Activated naive CD4-positive, alpha-beta T cell treated with anti-CD3 and anti-CD28 coated beads for 36 hours (primary cell): ENCODE measurements at regions not wholly inside any gene's neighbourhood (a gene's known extent, or its start where the extent isn't known, plus 50 kb on each side); places are given as distances from the start of the nearest gene placed in this dataset.

Experiments
- CTCF ChIA-PET: fragments of 350-600 bp; sonication (Branson Sonifier 250); formaldehyde crosslinking; loops from one replicate; lab custom pipeline; 2021; ENCODE audit warnings: antibody characterized with exemption; lab: Charles Lee
- DNase-seq: peaks from one replicate; pipeline ENCODE4 v3.0.0-alpha.2; 2020
- H3K27ac Mint-ChIP-seq: one replicate; pipeline ENCODE4 v1.8.0; 2021; ENCODE audit warnings: mild to moderate bottlenecking, mixed read lengths
- H3K27me3 Mint-ChIP-seq: one replicate; pipeline ENCODE4 v1.8.0; 2021; ENCODE audit warnings: low read depth, mixed read lengths
- H3K36me3 Mint-ChIP-seq: one replicate; pipeline ENCODE4 v1.8.0; 2021; ENCODE audit warnings: low read depth, mixed read lengths
- H3K4me1 Mint-ChIP-seq: one replicate; pipeline ENCODE4 v1.8.0; 2021; ENCODE audit warnings: low read depth, mixed read lengths
- H3K4me3 Mint-ChIP-seq: one replicate; pipeline ENCODE4 v1.8.0; 2021; ENCODE audit warnings: mild to moderate bottlenecking, moderate library complexity, mixed read lengths
- H3K9me3 Mint-ChIP-seq: one replicate; pipeline ENCODE4 v1.8.0; 2021; ENCODE audit warnings: mixed read lengths
- intact Hi-C: fragments of 100-400 bp; cut with micrococcal nuclease; formaldehyde crosslinking; loops from one replicate; pipeline ENCODE4 v1.15.1; 2023

GRCh38 chr5:97714424-97714823 is 531.4 kb upstream of the RIOK2 start:
- DNase-seq = no peak
- no peaks in the 10 kb centered on the region for H3K4me1 Mint-ChIP-seq
- no peaks in the 10 kb centered on the region for H3K36me3 Mint-ChIP-seq
- H3K27ac Mint-ChIP-seq = no peak overlapping the region
- no peaks in the 10 kb centered on the region for H3K27me3 Mint-ChIP-seq
- no peaks in the 10 kb centered on the region for H3K9me3 Mint-ChIP-seq
- no peak overlapping the region for H3K4me3 Mint-ChIP-seq
- CTCF ChIA-PET = no interaction called here
- intact Hi-C loops = no loop called here

- no peak overlapping the region for H3K27ac Mint-ChIP-seq
- no peaks in the 10 kb centered on the region for H3K4me1 Mint-ChIP-seq
- CTCF ChIA-PET = no interaction called here
- no peak overlapping the region for H3K4me3 Mint-ChIP-seq
- peaks cover 2% of the 10 kb centered on the region for H3K9me3 Mint-ChIP-seq
- intact Hi-C loops = no loop called here
- no peaks in the 10 kb centered on the region for H3K36me3 Mint-ChIP-seq
- DNase-seq = no peak
- H3K27me3 Mint-ChIP-seq = no peaks in the 10 kb centered on the region
These were observed 543.1 kb upstream of the RIOK2 start for GRCh38 chr5:97726106-97726505.

DNA sequence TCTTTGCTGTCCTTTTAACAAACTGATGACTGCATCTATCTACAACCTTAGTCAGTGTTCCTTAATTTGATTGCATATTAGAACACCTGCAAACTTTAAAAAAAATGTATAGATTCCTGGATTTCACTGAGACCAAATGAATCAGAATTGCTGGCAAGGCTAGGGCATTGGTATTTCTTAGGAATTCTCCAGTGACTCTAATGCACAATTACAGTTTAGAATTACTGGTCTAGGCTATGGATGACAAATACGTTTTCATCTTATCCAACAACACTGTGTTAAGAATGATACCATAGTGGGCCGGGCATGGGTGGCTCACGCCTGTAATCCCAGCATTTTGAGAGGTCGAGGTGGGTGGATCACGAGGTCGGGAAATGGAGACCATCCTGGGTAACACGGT is 545.9 kb upstream of the RIOK2 start:
- Mint-ChIP-seq H3K27me3 (peaks cover 1% of the 10 kb centered on the region), H3K4me1 (no peaks in the 10 kb centered on the region), H3K36me3 (no peaks in the 10 kb centered on the region), H3K9me3 (no peaks in the 10 kb centered on the region), H3K4me3 (no peak overlapping the region), H3K27ac (no peak overlapping the region)
- DNase-seq = no peak
- CTCF ChIA-PET = no interaction called here
- intact Hi-C loops = no loop called here

DNA sequence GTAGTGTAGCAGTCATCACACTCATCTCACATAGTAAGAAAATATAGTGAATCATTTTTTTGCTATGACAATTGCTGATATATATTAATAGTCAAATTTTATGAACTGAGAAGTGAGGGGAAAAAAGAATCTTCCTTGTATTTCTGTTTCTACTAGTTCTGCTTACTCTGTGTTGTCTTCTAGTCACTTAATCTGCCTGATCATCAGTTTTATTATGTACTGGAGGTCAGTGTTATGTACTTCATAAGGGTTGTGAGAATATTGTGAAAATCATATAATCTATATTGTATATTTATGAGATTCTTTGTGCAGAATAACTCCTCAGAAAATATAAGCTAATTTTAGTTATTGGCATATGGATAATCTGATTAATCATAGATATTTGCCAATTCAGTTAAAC is 546.9 kb upstream of the RIOK2 start:
- DNase-seq = no peak
- intact Hi-C loops = no loop called here
- CTCF ChIA-PET = no interaction called here
- Mint-ChIP-seq H3K36me3 (no peaks in the 10 kb centered on the region), H3K4me3 (no peak overlapping the region), H3K4me1 (no peaks in the 10 kb centered on the region), H3K27ac (no peak overlapping the region), H3K27me3 (peaks cover 2% of the 10 kb centered on the region), H3K9me3 (no peaks in the 10 kb centered on the region)

- CTCF ChIA-PET = no interaction called here
- Mint-ChIP-seq H3K27ac (no peak overlapping the region), H3K9me3 (no peaks in the 10 kb centered on the region)
These were observed 552.2 kb upstream of the RIOK2 start for GRCh38 chr5:97735209-97735608.

GRCh38 chr5:97737608-97738007 is 554.6 kb upstream of the RIOK2 start:
- Mint-ChIP-seq H3K9me3 (no peaks in the 10 kb centered on the region), H3K4me1 (no peaks in the 10 kb centered on the region), H3K27ac (no peak overlapping the region), H3K27me3 (peaks cover 2% of the 10 kb centered on the region), H3K36me3 (no peaks in the 10 kb centered on the region), H3K4me3 (no peak overlapping the region)
- no peak for DNase-seq
- intact Hi-C loops = no loop called here
- CTCF ChIA-PET = interaction anchor here (0.7 kb wide), 1 partner anchor 154 kb away, joined by 3 read pairs; no protein-coding TSS in a partner anchor

More at GRCh38 chr5:97735209-97735608, 552.2 kb upstream of the RIOK2 start:
- peaks cover 2% of the 10 kb centered on the region for H3K27me3 Mint-ChIP-seq
- no peak for DNase-seq
- no peaks in the 10 kb centered on the region for H3K36me3 Mint-ChIP-seq
- intact Hi-C loops = no loop called here
- no peaks in the 10 kb centered on the region for H3K4me1 Mint-ChIP-seq
- H3K4me3 Mint-ChIP-seq = no peak overlapping the region

DNA sequence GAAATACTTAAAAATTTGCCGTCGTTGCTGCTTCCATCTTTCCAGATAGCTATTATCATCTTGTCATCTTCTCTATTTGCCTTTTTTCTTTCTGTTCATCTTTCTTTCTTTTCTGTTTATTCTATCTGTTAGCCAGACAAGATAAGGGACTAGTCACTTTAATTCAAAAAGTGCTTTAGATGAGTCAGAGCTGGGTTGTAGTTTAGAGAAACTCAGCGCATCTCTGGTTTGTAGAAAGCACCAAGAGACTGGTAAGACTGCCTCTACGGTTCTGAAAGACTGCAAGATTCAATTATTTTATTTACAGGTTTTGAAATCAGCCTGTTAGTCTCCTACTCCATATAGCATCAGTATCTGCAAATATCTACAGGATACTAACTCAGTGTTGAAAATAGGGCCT is 562.8 kb upstream of the RIOK2 start:
- Mint-ChIP-seq H3K4me3 (no peak overlapping the region), H3K27me3 (no peaks in the 10 kb centered on the region), H3K9me3 (no peaks in the 10 kb centered on the region), H3K36me3 (no peaks in the 10 kb centered on the region), H3K4me1 (no peaks in the 10 kb centered on the region), H3K27ac (no peak overlapping the region)
- intact Hi-C loops = no loop called here
- no peak for DNase-seq
- CTCF ChIA-PET = no interaction called here

GRCh38 chr5:97750576-97750975 is 567.5 kb upstream of the RIOK2 start:
- Mint-ChIP-seq H3K9me3 (no peaks in the 10 kb centered on the region), H3K4me3 (no peak overlapping the region), H3K36me3 (no peaks in the 10 kb centered on the region), H3K4me1 (no peaks in the 10 kb centered on the region), H3K27me3 (no peaks in the 10 kb centered on the region), H3K27ac (no peak overlapping the region)
- CTCF ChIA-PET = no interaction called here
- no peak for DNase-seq
- intact Hi-C loops = no loop called here

- no peak overlapping the region for H3K27ac Mint-ChIP-seq
These were observed 568.5 kb upstream of the RIOK2 start for GRCh38 chr5:97751540-97751939.

GRCh38 chr5:97752871-97753270 is 569.8 kb upstream of the RIOK2 start:
- CTCF ChIA-PET = no interaction called here
- intact Hi-C loops = no loop called here
- H3K4me3 Mint-ChIP-seq = no peak overlapping the region

More at GRCh38 chr5:97751540-97751939, 568.5 kb upstream of the RIOK2 start:
- H3K4me1 Mint-ChIP-seq = no peaks in the 10 kb centered on the region
- intact Hi-C loops = no loop called here
- H3K36me3 Mint-ChIP-seq = no peaks in the 10 kb centered on the region
- H3K27me3 Mint-ChIP-seq = no peaks in the 10 kb centered on the region
- H3K9me3 Mint-ChIP-seq = no peaks in the 10 kb centered on the region
- no peak for DNase-seq
- CTCF ChIA-PET = no interaction called here
- H3K4me3 Mint-ChIP-seq = no peak overlapping the region

GRCh38 chr5:97762483-97762882 is 579.4 kb upstream of the RIOK2 start:
- DNase-seq = no peak
- H3K36me3 Mint-ChIP-seq = no peaks in the 10 kb centered on the region
- no peaks in the 10 kb centered on the region for H3K4me1 Mint-ChIP-seq
- intact Hi-C loops = no loop called here
- no peak overlapping the region for H3K4me3 Mint-ChIP-seq
- H3K27ac Mint-ChIP-seq = no peak overlapping the region
- no peaks in the 10 kb centered on the region for H3K27me3 Mint-ChIP-seq
- no peaks in the 10 kb centered on the region for H3K9me3 Mint-ChIP-seq
- CTCF ChIA-PET = no interaction called here

More at GRCh38 chr5:97752871-97753270, 569.8 kb upstream of the RIOK2 start:
- no peaks in the 10 kb centered on the region for H3K36me3 Mint-ChIP-seq
- H3K27ac Mint-ChIP-seq = no peak overlapping the region
- no peaks in the 10 kb centered on the region for H3K4me1 Mint-ChIP-seq
- DNase-seq = no peak
- H3K27me3 Mint-ChIP-seq = no peaks in the 10 kb centered on the region
- H3K9me3 Mint-ChIP-seq = no peaks in the 10 kb centered on the region

DNA sequence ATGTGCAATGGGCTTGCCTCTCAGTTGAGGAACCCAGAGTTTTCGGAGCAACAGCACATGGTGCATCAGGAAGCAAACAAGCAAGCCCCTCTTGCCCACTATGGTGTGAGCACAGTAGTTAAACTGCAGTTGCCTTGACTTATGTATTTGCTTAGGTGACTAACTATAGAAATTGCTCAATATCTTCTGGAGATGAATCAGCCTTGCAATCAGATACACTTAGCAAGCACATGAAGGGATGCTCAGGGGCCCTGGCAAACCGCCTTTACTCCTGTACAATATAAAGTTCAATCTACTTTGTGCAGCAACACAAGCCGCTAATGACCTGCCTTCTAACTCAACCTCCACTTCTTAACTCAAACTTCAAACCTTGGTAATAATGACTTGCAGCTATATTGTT is 581.7 kb upstream of the RIOK2 start:
- H3K27me3 Mint-ChIP-seq = no peaks in the 10 kb centered on the region
- H3K9me3 Mint-ChIP-seq = peaks cover 2% of the 10 kb centered on the region
- H3K4me1 Mint-ChIP-seq = no peaks in the 10 kb centered on the region
- H3K36me3 Mint-ChIP-seq = no peaks in the 10 kb centered on the region
- H3K27ac Mint-ChIP-seq = no peak overlapping the region
- no peak overlapping the region for H3K4me3 Mint-ChIP-seq
- CTCF ChIA-PET = no interaction called here
- intact Hi-C loops = no loop called here
- no peak for DNase-seq

DNA sequence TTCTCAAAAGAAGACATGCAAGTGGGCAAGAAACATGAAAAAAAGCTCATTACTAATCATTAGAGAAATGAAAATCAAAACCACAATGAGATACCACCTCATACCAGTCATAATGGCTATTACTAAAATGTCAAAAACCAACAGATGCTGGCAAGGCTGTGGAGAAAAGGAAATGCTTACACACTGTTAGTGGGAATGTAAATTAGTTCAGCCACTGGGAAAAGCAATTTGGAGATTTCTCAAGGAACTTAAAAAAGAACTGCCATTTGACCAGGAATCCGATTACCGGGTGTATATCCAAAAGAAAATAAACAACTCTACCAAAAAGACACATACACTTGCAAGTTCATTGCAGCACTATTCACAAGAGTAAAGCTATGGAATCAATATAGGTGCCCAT is 595.4 kb upstream of the RIOK2 start:
- Mint-ChIP-seq H3K9me3 (no peaks in the 10 kb centered on the region), H3K4me1 (no peaks in the 10 kb centered on the region), H3K36me3 (no peaks in the 10 kb centered on the region), H3K27ac (no peak overlapping the region), H3K27me3 (no peaks in the 10 kb centered on the region), H3K4me3 (no peak overlapping the region)
- intact Hi-C loops = no loop called here
- CTCF ChIA-PET = no interaction called here
- no peak for DNase-seq

DNA sequence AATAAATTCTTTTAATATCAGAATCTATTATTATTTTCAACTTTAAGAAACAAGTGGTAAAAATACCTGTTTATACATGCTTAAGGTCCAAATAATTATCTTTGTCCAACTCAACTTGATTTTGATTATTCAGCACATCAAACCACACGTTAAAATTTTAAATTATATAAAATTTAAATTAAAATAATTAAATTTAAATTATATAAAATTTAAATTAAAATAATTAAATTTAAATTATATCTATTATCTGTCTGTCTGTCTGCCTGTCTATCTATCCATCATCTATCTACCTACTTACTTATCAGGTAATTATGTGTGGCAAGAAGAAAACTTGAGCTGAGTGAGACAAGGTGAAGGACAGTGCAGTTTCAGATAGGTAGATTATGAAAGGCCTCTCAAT is 605.3 kb upstream of the RIOK2 start:
- Mint-ChIP-seq H3K9me3 (peaks cover 11% of the 10 kb centered on the region), H3K36me3 (no peaks in the 10 kb centered on the region), H3K27me3 (no peaks in the 10 kb centered on the region), H3K27ac (no peak overlapping the region), H3K4me1 (no peaks in the 10 kb centered on the region), H3K4me3 (no peak overlapping the region)
- intact Hi-C loops = no loop called here
- CTCF ChIA-PET = no interaction called here
- no peak for DNase-seq
